GM18868 (cell line): ENCODE measurements at regions not wholly inside any gene's neighbourhood (a gene's known extent, or its start where the extent isn't known, plus 50 kb on each side); places are given as distances from the start of the nearest gene placed in this dataset.
"Not testable (repeated sequence)": the region's sequence is repeated elsewhere in the genome, so short reads cannot be mapped to it uniquely, and the experiment has no call there.

ENCODE experiments used
- ATAC-seq: cut with Tn5 transposase; IDR thresholded peaks from one replicate; pipeline ENCODE4 v1.9.1; 2021; ENCODE audit warnings: mild to moderate bottlenecking, moderate library complexity; ENCODE audit not compliant: unreplicated experiment

DNA sequence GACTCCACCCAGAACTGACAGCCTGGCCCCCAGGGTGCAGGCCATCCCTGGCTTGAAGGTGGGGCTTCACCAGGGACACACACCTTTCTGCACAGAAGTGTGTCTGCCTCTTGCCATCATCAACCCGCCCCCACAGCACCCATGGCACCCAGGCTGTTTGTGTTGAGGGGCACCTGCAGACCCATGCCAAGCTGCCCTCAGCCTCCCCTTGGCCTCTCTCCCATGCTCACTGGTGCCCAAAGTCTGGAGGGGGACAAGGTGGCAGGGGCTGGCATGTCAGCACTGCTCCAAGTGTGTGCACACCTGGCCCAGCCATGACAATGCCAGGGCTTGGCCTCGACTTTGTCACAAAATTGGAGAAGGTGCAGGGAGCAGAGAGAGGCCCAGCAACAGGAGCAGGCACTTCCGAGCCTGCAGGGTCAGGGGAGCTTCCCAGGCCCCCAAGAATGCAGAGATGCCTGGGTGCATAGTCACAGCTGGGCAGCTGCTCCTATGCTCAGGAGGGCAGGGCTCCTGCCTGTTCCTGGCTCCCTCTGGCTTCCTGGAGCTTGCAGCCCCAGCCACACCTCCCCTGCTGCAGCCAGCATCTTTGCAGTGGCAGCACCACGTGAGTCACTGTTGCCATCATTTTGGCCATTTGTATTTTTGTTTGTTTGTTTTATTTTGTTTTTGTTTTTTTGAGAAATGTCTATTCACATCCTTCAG is 280.6 kb upstream of the UBE2E3 start:
- no peak for ATAC-seq

DNA sequence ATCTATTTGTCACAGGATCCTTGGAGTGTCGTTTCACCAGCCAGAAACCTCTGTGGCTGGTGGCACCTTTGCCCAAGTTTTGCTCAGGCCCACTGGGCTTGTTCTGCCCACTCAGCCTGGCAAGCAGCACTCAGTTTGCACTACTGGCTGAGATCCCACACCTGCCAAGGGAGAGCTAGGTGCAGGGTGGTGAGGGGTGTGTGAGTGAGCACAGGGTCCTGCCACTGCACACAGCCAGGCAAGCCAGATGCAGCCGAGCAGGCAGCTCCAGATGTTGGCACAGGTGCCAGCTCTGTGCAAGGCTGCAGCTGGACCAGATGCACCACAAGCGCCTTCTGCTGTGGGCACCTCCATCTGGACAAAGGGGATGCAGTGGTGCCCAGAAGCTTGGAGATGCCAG is 281.7 kb upstream of the UBE2E3 start:
- ATAC-seq, result no peak

DNA sequence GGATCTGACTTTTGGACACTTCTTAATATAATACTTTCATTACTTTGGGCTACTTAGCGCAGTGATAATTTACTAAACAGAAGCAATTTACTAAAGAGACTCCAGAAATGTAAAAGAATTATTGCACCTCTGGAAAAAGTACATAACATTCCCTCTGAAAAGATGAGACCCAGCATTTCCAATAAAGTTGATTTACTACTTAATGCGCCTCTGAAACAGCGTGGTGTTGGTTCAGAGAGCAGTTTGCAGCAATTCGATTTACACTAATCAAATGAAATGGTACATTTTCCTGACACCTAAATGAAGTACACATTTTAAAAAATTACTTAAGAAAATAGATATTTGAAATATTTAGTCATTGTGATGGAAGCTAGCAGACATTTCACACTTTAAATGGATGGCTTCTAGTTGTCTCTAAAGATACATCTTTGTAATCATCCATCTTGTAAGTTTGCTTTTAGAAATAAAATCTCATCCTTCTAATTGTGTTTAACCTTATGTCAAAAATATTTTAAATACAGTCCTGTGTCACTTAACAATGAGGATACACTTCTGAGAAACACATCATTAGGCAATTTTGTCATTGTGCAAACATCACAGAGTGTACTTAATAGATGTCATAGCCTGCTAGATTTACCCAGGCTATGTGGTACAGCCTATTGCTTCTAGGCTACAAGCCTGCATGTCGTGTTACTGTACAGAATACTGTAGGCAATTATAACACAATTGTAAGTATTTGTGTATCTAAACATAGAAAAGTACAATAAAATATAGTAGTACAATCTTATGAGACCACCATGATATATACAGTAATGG is 284.6 kb upstream of the UBE2E3 start:
- no peak for ATAC-seq

DNA sequence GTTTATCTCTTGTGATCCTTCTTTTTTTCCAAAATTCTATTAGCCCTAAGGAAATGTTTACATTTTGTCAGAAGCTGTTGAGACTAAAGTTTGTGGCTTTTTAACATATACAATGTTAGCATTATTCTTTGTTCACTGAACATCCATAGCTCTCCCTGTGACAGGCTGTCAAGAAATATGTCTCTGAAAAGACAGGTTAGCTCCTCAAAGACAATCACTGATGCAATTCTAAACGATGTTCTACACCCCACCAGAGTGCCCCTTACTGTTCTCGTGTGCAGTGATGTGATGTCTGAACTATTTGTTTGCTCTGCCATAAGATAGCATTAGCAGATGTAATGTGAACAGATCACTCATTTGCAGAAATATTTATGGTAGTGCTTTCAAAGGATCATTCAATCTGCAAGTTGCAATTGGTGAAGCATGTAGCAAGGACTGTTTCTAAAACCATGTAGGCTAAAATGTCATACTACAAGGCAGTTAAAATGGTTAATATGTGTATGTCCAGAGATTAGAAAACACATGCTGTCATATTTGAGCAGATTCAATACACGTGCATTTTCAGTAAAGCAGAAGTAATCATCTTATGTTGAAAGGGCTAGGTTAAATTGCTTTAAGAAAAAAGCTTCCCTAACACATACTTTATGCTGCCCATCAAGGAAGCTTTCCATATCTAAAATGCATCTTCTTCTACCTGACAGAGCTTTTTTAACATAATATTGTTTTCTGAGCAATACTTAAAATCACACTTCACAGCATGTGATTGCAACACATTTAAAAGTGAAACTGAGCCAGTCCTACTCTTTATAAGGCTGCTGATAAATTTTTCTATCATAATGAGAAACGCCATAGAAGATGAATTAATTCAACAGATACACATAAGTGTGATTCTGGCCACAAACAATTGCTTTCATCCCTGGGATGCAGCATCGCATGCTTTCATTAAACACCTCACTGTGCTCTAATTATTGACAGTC is 285.7 kb upstream of the UBE2E3 start:
- ATAC-seq, result no peak

DNA sequence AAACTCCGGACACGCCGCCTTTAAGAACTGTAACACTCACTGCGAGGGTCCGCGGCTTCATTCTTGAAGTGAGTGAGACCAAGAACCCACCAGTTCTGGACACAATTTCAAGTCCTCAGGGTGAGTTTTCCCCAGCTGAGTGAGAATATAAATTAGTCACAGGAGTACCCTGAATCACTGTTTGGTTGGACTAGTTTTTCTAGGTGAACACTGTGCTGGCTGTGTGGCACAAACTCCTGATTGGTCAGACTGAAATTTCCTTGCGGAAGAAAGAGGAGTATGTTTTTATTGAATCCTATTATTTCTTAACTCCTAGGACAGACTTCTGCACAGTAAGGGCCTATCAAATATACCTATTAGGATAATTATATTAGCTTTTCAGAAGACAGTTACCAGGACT is 288.1 kb upstream of the UBE2E3 start:
- no peak for ATAC-seq

DNA sequence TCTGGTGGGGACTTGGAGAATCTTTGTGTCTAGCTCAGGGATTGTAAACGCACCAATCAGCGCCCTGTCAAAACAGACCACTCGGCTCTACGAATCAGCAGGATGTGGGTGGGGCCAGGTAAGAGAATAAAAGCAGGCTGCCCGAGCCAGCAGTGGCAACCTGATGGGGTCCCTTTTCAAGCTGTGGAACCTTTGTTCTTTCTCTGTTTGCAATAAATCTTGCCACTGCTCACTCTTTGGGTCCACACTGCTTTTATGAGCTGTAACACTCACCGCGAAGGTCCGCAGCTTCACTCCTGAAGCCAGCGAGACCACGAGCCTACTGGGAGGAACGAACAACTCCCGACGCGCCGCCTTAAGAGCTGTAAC is 288.6 kb upstream of the UBE2E3 start:
- not testable (repeated sequence) for ATAC-seq

DNA sequence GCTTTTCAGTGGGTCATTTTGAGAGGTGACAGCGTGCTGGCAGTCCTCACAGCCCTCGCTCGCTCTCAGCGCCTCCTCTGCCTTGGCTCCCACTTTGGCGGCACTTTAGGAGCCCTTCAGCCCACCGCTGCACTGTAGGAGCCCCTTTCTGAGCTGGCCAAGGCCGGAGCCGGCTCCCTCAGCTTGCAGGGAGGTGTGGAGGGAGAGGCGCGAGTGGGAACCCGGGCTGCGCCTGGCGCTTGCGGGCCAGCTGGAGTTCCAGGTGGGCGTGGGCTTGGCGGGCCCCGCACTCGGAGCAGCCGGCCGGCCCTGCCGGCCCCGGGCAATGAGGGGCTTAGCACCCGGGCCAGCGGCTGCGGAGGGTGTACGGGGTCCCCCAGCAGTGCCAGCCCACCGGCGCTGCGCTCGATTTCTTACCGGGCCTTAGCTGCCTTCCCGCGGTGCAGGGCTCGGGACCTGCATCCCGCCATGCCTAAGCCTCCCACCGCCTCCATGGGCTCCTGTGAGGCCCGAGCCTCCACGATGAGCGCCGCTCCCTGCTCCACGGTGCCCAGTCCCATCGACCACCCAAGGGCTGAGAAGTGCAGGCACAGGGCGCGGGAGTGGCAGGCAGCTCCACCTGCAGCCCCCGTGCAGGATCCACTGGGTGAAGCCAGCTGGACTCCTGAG is 289.1 kb upstream of the UBE2E3 start:
- not testable (repeated sequence) for ATAC-seq

DNA sequence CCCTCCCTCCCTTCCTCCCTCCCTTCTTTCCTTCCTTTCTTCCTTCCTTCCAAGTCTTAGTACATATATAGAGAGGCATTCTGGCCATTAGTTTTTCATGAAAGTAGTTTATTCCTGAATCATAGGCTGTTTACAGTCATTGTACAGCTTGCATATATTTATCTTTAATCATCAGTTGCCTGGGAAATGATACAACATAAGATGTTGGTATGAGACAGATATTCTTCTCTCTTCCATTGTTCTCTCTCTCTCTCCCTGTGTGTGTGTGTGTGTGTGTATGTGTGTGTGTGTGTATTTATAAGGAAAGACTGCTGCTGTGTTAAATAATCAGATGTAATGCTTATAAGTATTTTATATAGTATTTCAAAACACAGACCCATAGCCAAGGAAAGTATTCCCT is 289.8 kb upstream of the UBE2E3 start:
- ATAC-seq, result no peak

DNA sequence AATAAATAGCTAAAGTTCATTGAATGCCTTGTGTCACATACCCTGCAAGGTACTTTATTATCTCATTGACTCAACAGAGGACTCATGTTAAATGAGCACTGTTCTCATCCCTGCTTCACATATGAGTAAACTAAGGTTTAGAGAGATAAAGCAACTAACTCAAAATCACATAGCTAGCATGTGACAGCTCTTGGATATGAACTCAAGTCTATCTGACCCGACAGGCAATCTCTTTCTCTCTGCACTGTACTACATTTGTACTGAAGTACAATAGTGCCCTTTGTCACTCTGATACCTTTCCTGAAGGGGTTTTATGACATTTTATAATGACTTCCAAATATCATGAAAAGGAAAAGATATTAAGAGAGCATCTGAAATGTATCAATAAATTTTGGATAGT is 297.5 kb upstream of the UBE2E3 start:
- ATAC-seq, result no peak

DNA sequence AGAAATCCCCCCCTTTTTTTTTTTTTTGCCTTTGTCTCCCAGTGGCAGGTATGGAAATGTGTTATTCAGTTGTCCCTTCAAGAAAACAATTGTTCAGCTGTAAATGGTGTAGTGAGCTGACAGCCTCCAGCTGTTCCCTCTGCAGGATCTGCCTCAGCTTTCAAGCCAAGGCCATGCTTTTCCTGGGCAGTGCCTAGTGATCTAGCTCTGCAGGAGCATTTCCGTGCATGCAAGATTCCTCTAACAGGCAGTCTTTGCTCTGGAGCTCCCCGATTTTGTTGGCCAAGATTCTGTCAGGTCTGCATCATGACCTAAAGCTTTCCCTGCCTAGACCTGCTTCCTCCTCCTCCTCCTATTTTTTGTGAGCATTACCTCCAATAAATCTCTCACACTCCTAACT is 300.7 kb upstream of the UBE2E3 start:
- no peak for ATAC-seq

DNA sequence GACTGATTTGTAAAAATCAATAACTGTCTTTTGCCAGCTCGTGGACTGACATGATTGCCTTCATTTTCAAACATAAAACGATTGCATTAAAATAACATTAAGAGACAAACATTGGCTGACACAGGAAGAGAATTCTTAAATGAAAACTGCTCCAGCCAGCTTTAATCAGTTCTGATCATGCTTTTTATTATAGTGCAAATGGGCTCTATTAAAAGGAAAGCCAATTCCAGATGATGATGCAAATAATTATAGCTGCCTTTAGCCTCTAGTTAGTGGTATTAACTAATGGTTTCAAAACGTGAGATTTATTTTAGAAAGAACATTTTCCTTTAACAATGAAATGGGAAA is 301.8 kb upstream of the UBE2E3 start:
- ATAC-seq, result no peak

DNA sequence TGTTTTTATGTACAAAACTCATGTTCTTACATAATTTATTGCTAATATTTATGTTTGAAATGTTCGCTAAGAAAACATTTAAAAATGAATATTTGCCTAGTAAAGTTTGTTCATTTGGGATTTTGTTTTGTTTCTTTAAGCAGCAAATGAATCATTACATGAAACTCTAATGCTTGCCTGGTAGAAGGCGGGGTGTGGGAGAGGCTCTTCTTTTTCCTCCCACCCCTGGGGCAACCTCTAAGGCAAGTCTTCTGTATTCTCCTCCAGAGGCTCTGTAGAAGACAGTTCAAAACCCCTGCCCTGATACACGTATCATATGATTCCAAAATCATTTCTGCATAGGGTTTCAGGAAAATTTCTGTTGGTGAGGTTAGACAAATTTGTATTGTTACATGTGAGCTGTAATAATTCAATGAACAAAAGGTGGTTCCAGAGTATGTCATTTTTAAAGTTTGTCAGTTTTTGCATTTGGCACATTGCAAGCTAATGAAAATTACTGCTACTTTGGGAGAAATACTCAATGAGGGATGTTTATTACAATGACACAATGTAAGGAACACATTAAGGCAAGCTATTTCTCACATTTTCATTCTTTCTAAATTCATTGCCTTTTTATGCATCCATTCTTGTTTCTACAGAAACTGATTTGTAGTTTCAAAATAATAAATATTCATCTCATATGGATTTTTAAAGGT is 302.3 kb upstream of the UBE2E3 start:
- ATAC-seq, result no peak

DNA sequence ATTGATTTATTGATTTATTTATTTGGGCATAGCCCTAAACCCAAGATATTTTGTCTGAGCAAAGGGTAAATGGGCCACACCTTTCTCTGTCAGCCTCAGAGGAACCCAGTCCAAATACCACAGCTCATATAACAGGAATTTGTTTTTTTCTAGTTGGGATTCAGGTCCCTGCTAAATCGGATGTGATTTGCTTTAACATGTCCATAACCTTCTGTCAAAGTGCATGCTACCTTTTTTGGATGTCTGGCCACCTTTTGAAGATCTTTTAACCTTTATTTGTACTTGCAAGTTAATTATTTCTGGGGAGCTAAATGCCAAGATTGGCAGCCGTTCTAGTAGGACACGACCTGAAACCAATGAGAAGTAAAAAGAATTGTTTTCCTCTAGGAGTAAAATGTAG is 303.2 kb upstream of the UBE2E3 start:
- ATAC-seq, result no peak

DNA sequence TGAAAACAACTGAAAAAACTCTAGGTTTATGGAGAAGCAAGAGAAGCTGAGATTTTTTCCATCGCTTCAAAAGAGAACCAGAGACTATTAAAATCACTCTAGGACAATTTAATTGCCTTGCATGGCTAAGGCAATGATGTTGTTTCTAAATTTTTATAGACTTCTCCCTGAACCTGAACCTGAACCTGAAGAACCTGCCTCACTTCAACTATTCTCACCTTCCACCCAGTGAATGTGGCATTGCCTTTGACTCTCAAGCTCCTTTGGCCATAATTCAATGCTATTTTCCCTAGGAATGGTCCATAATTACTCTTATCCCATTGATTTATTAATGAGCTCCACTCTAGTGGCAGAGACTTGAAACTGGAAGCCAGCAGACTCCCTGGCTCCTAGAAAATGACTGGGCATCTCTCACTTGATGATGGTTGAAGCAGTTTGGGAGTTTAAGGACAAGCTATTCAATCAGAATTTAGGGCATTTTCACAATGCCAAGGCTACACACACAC is 303.8 kb upstream of the UBE2E3 start:
- no peak for ATAC-seq

DNA sequence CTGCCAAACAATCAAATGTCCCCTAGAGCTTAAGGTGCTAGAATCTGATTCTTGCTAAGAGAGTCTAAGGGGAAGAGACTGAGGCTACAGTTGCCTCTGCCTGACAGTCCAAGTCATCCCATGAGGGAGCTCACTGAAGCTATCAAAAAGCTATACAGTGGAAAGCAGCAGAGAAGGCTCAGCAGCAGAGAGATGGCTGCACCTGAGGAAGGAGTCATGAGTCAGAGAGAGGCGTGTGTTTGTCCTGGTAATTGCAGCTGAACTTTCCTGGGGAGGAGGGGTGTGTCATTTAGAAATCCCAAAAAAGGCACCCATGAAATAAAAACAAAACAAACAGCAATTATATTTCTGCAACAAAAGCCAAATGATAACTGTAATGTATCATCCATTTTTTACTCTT is 305.2 kb upstream of the UBE2E3 start:
- ATAC-seq, result no peak

DNA sequence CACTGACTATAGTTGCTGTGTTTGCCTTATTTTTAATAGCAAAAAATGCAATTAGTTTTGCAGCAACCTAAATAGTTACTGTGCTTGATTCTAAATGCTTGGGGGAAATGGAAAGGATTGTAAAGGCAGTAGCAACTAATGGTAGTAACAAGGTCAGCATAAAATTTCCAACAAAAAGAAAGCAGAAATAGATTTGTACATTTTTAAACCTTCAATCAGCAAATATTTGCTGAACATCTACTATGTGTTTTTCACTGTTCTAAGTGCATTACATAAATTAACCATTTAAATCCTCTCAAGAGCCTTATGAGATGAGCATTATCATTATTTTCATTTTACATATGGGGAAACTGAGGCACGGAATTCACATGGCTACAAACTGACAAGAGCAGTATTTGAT is 308.0 kb upstream of the UBE2E3 start:
- no peak for ATAC-seq

DNA sequence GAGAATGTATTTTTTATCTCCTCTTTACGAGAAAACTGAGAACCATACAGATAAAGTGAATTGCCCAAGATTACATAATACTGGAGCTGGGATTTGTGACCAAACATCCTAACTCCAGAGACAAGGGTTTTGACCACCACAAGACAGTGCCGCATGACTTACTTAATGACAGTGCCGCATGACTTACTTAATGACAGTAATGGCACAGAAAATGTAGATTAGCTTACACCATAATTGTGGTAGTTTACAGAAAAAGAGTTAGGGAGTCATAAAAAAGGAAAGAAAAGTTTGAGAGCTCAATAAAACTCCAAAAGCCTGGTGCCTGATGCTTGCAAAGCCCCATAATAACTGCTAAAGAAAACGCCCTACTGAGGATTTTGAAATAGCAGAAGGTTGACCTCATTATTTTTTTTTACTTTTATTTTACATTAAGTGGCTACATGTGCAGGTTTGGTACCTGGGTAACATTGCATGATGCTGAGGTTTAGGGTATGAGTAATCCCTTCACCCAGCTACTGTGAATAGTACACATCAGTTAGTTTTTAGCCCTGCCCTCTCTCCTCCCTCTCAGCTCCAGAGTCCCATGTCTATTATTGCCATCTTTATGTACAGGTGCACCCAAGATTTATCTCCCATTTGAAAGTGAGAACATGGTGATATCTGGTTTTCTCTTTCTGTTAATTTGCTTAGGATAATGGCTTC is 310.0 kb upstream of the UBE2E3 start:
- no peak for ATAC-seq

DNA sequence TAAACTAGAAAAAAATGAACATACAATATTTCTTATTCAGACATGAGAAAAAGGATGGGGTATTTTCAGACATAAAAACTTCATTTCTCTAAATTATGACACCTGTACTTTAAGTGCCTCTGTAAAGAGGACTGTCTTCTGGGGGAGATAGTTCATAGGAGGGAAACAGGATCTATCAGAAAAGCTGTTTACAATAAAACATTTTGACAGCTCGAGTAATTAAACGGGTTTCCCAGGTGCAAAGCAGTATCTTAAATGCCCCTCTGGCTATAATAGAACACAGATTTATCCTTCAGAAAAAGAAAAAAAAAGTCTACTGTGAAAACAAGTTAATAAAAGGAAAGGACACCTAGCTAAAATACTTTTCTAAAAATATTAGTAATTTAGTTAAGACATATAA is 311.4 kb upstream of the UBE2E3 start:
- ATAC-seq, result no peak

DNA sequence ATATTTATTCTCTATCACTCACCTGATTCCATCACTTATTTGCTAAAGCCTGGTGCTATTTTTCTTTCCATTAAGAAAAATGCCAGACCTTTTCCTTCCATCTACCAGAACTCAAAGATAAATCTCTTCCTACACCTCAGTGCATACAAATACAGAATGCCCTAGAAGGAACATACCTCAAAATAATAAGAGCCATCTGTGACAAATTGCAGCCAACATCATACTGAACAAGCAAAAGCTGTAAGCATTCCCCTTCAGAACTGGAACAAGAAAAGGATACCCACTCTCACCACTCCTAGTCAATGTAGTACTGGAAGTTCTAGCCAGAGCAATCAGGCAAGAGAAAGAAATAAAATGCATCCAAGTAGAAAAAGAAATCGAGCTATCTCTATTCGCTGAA is 315.9 kb upstream of the UBE2E3 start:
- ATAC-seq, result no peak
